Tibial nerve (tissue), 4 donors: ENCODE measurements at regions not wholly inside any gene's neighbourhood (a gene's known extent, or its start where the extent isn't known, plus 50 kb on each side); places are given as distances from the start of the nearest gene placed in this dataset.

ENCODE experiments used
- DNase-seq, 2 donors: peaks; one replicate each; pipeline ENCODE4 v3.0.0-alpha.2; 2019; ENCODE audit warnings: low spot score in 2 of 2
- H3K27ac ChIP-seq, 4 donors: fragments of 200-600 bp; sonication (generic) in 3 of 4; one replicate each; pipeline ENCODE4 v1.5.1; 2017 to 2019; ENCODE audit warnings: mild to moderate bottlenecking in 1 of 4
- H3K27me3 ChIP-seq, 2 donors: fragments of 200-600 bp; sonication (generic) in 1 of 2; one replicate each; pipeline versions ENCODE4 v1.5.1 to v1.6.0; 2017 to 2019
- H3K36me3 ChIP-seq, 3 donors: fragments of 200-600 bp; sonication (generic); one replicate each; pipeline ENCODE4 v1.5.1; 2018 to 2019
- H3K4me1 ChIP-seq, 4 donors: fragments of 200-600 bp; sonication (generic) in 3 of 4; one replicate each; pipeline ENCODE4 v1.5.1; 2017 to 2019
- H3K4me3 ChIP-seq, 4 donors: fragments of 200-600 bp; sonication (generic) in 3 of 4; one replicate each; pipeline ENCODE4 v1.5.1; 2017 to 2019; ENCODE audit warnings: mild to moderate bottlenecking in 1 of 4, moderate library complexity in 1 of 4
- H3K9me3 ChIP-seq, 4 donors: fragments of 200-600 bp; sonication (generic) in 3 of 4; one replicate each; pipeline ENCODE4 v1.5.1; 2017 to 2019
- CTCF ChIP-seq, 5 experiments: fragments of 200-600 bp in 3 of 5; fragments of 450-650 bp in 2 of 5; sonication (generic) in 3 of 5; IDR thresholded peaks; one replicate each; pipeline ENCODE4 v1.5.1; 2016 to 2019; ENCODE audit warnings: antibody characterized with exemption in 5 of 5, mild to moderate bottlenecking in 3 of 5, moderate library complexity in 2 of 5
- EP300 ChIP-seq, 2 donors: sonication (generic); formaldehyde crosslinking; IDR thresholded peaks; one replicate each; pipeline ENCODE4 v1.6.1; 2017; ENCODE audit warnings: antibody characterized with exemption in 2 of 2, mild to moderate bottlenecking in 1 of 2
- POLR2A ChIP-seq, 2 donors: fragments of 450-650 bp; IDR thresholded peaks; one replicate each; pipeline ENCODE4 v1.6.1; 2017; ENCODE audit warnings: antibody characterized with exemption in 2 of 2, mild to moderate bottlenecking in 2 of 2, moderate library complexity in 2 of 2
- WGBS, 2 donors: methylation state at CpG; one replicate each; pipeline ENCODE4 v1.1.5; 2018; 5-methylcytosine and 5-hydroxymethylcytosine counted together

GRCh38 chr10:83929399-83929798, 209.9 kb upstream of the GHITM start:
- no peaks in the 10 kb centered on the region for H3K27me3 ChIP-seq
- H3K4me1 ChIP-seq, result no peaks in the 10 kb centered on the region
- no peak for DNase-seq
- no peak overlapping the region for H3K27ac ChIP-seq
- no peaks in the 10 kb centered on the region for H3K36me3 ChIP-seq
- WGBS, 2 donors, result 36% methylated on average over 3 of the region's 3 CpGs
- H3K4me3 ChIP-seq, result no peak overlapping the region
- no peaks in the 10 kb centered on the region for H3K9me3 ChIP-seq
- TF ChIP-seq CTCF (IDR thresholded peaks at IDR 0.05) (no peak), POLR2A (IDR thresholded peaks at IDR 0.05) (no peak), EP300 (IDR thresholded peaks at IDR 0.05) (no peak)

- H3K9me3 ChIP-seq, result no peaks in the 10 kb centered on the region
Observed at GRCh38 chr10:83931669-83932068, 207.6 kb upstream of the GHITM start.

GRCh38 chr10:83932245-83932644, 207.1 kb upstream of the GHITM start:
- TF ChIP-seq POLR2A (IDR thresholded peaks at IDR 0.05), result no peak
- TF ChIP-seq EP300 (IDR thresholded peaks at IDR 0.05), result no peak
- TF ChIP-seq CTCF (IDR thresholded peaks at IDR 0.05), result no peak
- DNase-seq, result no peak
- Histone ChIP-seq H3K27ac (no peak overlapping the region), H3K36me3 (no peaks in the 10 kb centered on the region), H3K27me3 (no peaks in the 10 kb centered on the region), H3K9me3 (no peaks in the 10 kb centered on the region), H3K4me1 (no peaks in the 10 kb centered on the region), H3K4me3 (no peak overlapping the region)
- WGBS, 2 donors, result 91 to 94% methylated on average over 2 of the region's 2 CpGs

More at GRCh38 chr10:83931669-83932068, 207.6 kb upstream of the GHITM start:
- no peak for DNase-seq
- no peak for TF ChIP-seq POLR2A (IDR thresholded peaks at IDR 0.05)
- no peak for TF ChIP-seq EP300 (IDR thresholded peaks at IDR 0.05)
- no peak for TF ChIP-seq CTCF (IDR thresholded peaks at IDR 0.05)
- Histone ChIP-seq H3K4me3 (no peak overlapping the region), H3K27me3 (no peaks in the 10 kb centered on the region), H3K4me1 (no peaks in the 10 kb centered on the region), H3K27ac (no peak overlapping the region), H3K36me3 (no peaks in the 10 kb centered on the region)
- WGBS, 2 donors, result 59 to 72% methylated on average over 3 of the region's 3 CpGs

- Histone ChIP-seq H3K27me3 (no peaks in the 10 kb centered on the region), H3K4me1 (no peaks in the 10 kb centered on the region), H3K36me3 (no peaks in the 10 kb centered on the region), H3K27ac (no peak overlapping the region), H3K4me3 (no peak overlapping the region), H3K9me3 (no peaks in the 10 kb centered on the region)
- no peak for DNase-seq
- 75 to 82% methylated on average over 3 of the region's 3 CpGs for WGBS, 2 donors
- TF ChIP-seq CTCF (IDR thresholded peaks at IDR 0.05) (no peak), EP300 (IDR thresholded peaks at IDR 0.05) (no peak), POLR2A (IDR thresholded peaks at IDR 0.05) (no peak)
Observed at GRCh38 chr10:83934062-83934461, 205.2 kb upstream of the GHITM start.

- Histone ChIP-seq H3K36me3 (no peaks in the 10 kb centered on the region), H3K27ac (no peak overlapping the region), H3K4me3 (no peak overlapping the region), H3K27me3 (no peaks in the 10 kb centered on the region), H3K4me1 (no peaks in the 10 kb centered on the region), H3K9me3 (no peaks in the 10 kb centered on the region)
- 67 to 68% methylated on average over 5 of the region's 5 CpGs for WGBS, 2 donors
- no peak for TF ChIP-seq EP300 (IDR thresholded peaks at IDR 0.05)
- TF ChIP-seq CTCF (IDR thresholded peaks at IDR 0.05), result no peak
- TF ChIP-seq POLR2A (IDR thresholded peaks at IDR 0.05), result no peak
- no peak for DNase-seq
Observed at GRCh38 chr10:83934641-83935338, 204.5 kb upstream of the GHITM start.
